ENCODE measurements at regions not wholly inside any gene's neighbourhood (a gene's known extent, or its start where the extent isn't known, plus 50 kb on each side); places are given as distances from the start of the nearest gene placed in this dataset.

DNA sequence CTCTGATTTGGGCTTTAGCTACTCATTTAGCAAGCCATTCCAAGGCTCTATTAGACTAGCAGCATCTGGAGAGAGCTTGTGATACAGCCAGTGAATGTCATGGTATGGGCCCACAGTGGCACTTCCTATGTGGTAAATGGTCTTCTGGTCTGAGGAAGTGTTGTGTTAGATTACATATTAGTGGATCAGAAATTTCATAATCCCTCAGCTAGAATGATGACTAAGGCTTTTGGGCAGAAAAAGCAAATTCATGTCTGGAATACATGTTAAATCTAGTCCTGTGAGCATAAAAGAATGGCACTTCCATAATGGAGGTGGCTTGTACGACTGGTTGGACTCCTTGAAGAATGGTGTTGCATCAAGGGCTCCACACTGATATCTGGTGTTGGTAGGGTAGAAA is 436.8 kb upstream of the CWC22 start:
- Histone ChIP-seq H3K56ac (ENCODE audit: extremely low read depth, insufficient read depth, low read length) (no peak overlapping the region), H3K4ac (ENCODE audit: low read depth, low read length) (no peak overlapping the region), H3K23ac (ENCODE audit: low read depth, low read length) (no peak overlapping the region), H2AK5ac (ENCODE audit: low read depth, low read length) (no peak overlapping the region), H2BK20ac (ENCODE audit: low read depth, low read length) (no peak overlapping the region), H3K14ac (replicated peaks; ENCODE audit: low read depth, low read length) (no peak overlapping the region), H2AFZ (replicated peaks; ENCODE audit: low read length, poor library complexity) (no peak overlapping the region), H3K79me1 (ENCODE audit: low read depth in 1 of 2, low read length in 2 of 2) (no peaks in the 10 kb centered on the region), H4K8ac (ENCODE audit: low read depth in 2 of 2, low read length in 2 of 2) (no peak overlapping the region), H2BK15ac (ENCODE audit: low read depth, low read length) (no peak overlapping the region), H3K9me1 (ENCODE audit: insufficient read depth, low read length) (no peaks in the 10 kb centered on the region), H2BK5ac (ENCODE audit: low read depth, low read length, poor library complexity, severe bottlenecking) (no peak overlapping the region), H2BK120ac (ENCODE audit: low read depth, low read length) (no peak overlapping the region), H3K18ac (ENCODE audit: low read depth, low read length) (no peak overlapping the region), H2AK9ac (replicated peaks; ENCODE audit: low read depth, low read length, poor library complexity) (no peak overlapping the region), H3K4me1 (ENCODE audit: control insufficient read depth, insufficient read depth, low read length) (no peaks in the 10 kb centered on the region), H3K27ac (ENCODE audit: insufficient read depth, low read length) (no peak overlapping the region), H4K91ac (ENCODE audit: insufficient read depth, low read depth, low read length) (no peak overlapping the region), H3K4me3 (ENCODE audit: insufficient read depth, low read depth, low read length) (no peak overlapping the region), H3K27me3 (ENCODE audit: control insufficient read depth, insufficient read depth, low read length) (no peaks in the 10 kb centered on the region), H3K36me3 (ENCODE audit: control insufficient read depth, insufficient read depth, low read length) (no peaks in the 10 kb centered on the region), H3K4me2 (ENCODE audit: low read depth, low read length) (no peak overlapping the region), H3K9me3 (ENCODE audit: control insufficient read depth, insufficient read depth, low read length) (no peaks in the 10 kb centered on the region), H3K9ac (ENCODE audit: low read depth, low read length) (no peak overlapping the region), H4K20me1 (ENCODE audit: insufficient read depth, low read length) (no peaks in the 10 kb centered on the region), H4K5ac (ENCODE audit: low read depth, low read length) (no peak overlapping the region)
- no TSS peak for BruUV-seq (replicated peaks)
- ChIA-PET CTCF (no interaction called here), POLR2A (ENCODE audit: unreplicated experiment) (no interaction called here)
- dilution Hi-C loops (cut with HindIII; ENCODE audit: low sequenced_read_pairs, unreplicated experiment) = no loop called here
- ATAC-seq (ENCODE audit: low read depth) (no peak), DNase-seq (no peak)
- WGBS, 2 experiments (ENCODE audit: extremely low coverage in 2 of 2, insufficient read length in 1 of 2) = no CpG with 5 or more reads among the region's 1 CpG
- TF ChIP-seq, protein P1, sequence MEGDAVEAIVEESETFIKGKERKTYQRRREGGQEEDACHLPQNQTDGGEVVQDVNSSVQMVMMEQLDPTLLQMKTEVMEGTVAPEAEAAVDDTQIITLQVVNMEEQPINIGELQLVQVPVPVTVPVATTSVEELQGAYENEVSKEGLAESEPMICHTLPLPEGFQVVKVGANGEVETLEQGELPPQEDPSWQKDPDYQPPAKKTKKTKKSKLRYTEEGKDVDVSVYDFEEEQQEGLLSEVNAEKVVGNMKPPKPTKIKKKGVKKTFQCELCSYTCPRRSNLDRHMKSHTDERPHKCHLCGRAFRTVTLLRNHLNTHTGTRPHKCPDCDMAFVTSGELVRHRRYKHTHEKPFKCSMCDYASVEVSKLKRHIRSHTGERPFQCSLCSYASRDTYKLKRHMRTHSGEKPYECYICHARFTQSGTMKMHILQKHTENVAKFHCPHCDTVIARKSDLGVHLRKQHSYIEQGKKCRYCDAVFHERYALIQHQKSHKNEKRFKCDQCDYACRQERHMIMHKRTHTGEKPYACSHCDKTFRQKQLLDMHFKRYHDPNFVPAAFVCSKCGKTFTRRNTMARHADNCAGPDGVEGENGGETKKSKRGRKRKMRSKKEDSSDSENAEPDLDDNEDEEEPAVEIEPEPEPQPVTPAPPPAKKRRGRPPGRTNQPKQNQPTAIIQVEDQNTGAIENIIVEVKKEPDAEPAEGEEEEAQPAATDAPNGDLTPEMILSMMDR (conservative IDR thresholded peaks at IDR 0.05; ENCODE audit: low read depth, low read length) = no peak
- no peak for TF ChIP-seq CHD1 (IDR thresholded peaks at IDR 0.05; ENCODE audit: low read depth, low read length)
- no peak for TF ChIP-seq POLR2A (IDR thresholded peaks at IDR 0.05; ENCODE audit: low read depth, low read length)
- no peak for TF ChIP-seq CEBPB (IDR thresholded peaks at IDR 0.05; ENCODE audit: low read depth, low read length)
- no peak for TF ChIP-seq BHLHE40 (IDR thresholded peaks at IDR 0.05; ENCODE audit: low read depth, low read length)
- TF ChIP-seq RFX5 (IDR thresholded peaks at IDR 0.05; ENCODE audit: low read depth, low read length) = no peak
- no peak for TF ChIP-seq SMC3 (IDR thresholded peaks at IDR 0.05; ENCODE audit: low read depth, low read length)
- TF ChIP-seq MAFK (IDR thresholded peaks at IDR 0.05; ENCODE audit: low read depth, low read length) = no peak
- TF ChIP-seq, protein P2, sequence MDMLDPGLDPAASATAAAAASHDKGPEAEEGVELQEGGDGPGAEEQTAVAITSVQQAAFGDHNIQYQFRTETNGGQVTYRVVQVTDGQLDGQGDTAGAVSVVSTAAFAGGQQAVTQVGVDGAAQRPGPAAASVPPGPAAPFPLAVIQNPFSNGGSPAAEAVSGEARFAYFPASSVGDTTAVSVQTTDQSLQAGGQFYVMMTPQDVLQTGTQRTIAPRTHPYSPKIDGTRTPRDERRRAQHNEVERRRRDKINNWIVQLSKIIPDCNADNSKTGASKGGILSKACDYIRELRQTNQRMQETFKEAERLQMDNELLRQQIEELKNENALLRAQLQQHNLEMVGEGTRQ (IDR thresholded peaks at IDR 0.05; ENCODE audit: low read depth, low read length) = no peak
- TF ChIP-seq, protein P3, sequence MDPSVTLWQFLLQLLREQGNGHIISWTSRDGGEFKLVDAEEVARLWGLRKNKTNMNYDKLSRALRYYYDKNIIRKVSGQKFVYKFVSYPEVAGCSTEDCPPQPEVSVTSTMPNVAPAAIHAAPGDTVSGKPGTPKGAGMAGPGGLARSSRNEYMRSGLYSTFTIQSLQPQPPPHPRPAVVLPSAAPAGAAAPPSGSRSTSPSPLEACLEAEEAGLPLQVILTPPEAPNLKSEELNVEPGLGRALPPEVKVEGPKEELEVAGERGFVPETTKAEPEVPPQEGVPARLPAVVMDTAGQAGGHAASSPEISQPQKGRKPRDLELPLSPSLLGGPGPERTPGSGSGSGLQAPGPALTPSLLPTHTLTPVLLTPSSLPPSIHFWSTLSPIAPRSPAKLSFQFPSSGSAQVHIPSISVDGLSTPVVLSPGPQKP (IDR thresholded peaks at IDR 0.05; ENCODE audit: borderline replicate concordance, low read depth, low read length) = no peak
- TF ChIP-seq MXI1 (IDR thresholded peaks at IDR 0.05; ENCODE audit: borderline replicate concordance, low read depth, low read length) = no peak
- intact Hi-C loops (cut with micrococcal nuclease) = no loop called here
- in situ Hi-C loops (cut with MboI; ENCODE audit: low sequenced_read_pairs) = no loop called here
